GM12878 (cell line): ENCODE measurements at regions not wholly inside any gene's neighbourhood (a gene's known extent, or its start where the extent isn't known, plus 50 kb on each side); places are given as distances from the start of the nearest gene placed in this dataset.

Experiments used
- ATAC-seq: fragments of 200-7000 bp; cut with Tn5 transposase; 3 replicates; pipeline ENCODE4 v1.9.1; 2020; ENCODE audit warnings: mild to moderate bottlenecking, moderate library complexity
- BruUV-seq: library from RNA; stranded (reverse); fragments of 400-500 nt; replicated peaks from 2 replicates; lab custom pipeline; 2021; lab: Mats Ljungman, UMichigan
- CTCF ChIA-PET: fragments of 300-600 bp; sonication (Branson Sonifier 250); formaldehyde crosslinking; extraction: SDS; loops from one replicate; lab custom pipeline; 2021; ENCODE audit warnings: inconsistent platforms; lab: Yijun Ruan, JAX
- POLR2A ChIA-PET: fragments of 350-600 bp; formaldehyde crosslinking; extraction: SDS; loops from one replicate; lab custom pipeline; 2021; ENCODE audit warnings: inconsistent platforms; lab: Charles Lee
- RAD21 ChIA-PET: fragments of 300-600 bp; sonication (Branson Sonifier 250); formaldehyde crosslinking; loops from one replicate; lab custom pipeline; 2023; ENCODE audit warnings: antibody characterized with exemption; ENCODE audit not compliant: unreplicated experiment; lab: Charles Lee
- SMC1A ChIA-PET: fragments of 300-600 bp; sonication (Branson Sonifier 250); formaldehyde crosslinking; loops from one replicate; lab custom pipeline; 2023; ENCODE audit not compliant: unreplicated experiment, uncharacterized antibody; lab: Charles Lee
- DNase-seq: peaks from one replicate; pipeline ENCODE4 v3.0.0-alpha.2; 2011; ENCODE audit warnings: low read depth, low spot score
- FAIRE-seq: peaks from 3 replicates; lab custom pipeline; 2011; peaks lifted over from hg19 to GRCh38; lab: Jason Lieb, UNC
- H2AFZ ChIP-seq: 2 replicates; pipeline ENCODE4 v1.6.0; 2011; ENCODE audit warnings: low read depth, low read length, control low read depth; ENCODE audit not compliant: control insufficient read depth
- H3K27ac ChIP-seq: 2 replicates; pipeline ENCODE4 v1.5.1; 2011; ENCODE audit warnings: control low read depth; ENCODE audit not compliant: control insufficient read depth, insufficient read depth
- H3K27me3 ChIP-seq, 2 experiments: replicated peaks in 1 of 2; 2 replicates each; pipeline versions ENCODE4 v1.6.0 to v1.6.1; 2011; ENCODE audit warnings: low read length in 1 of 2; ENCODE audit not compliant: control insufficient read depth in 2 of 2, insufficient read depth in 2 of 2
- H3K36me3 ChIP-seq, 2 experiments: 2 replicates each; pipeline ENCODE4 v1.5.1; 2011; ENCODE audit warnings: low read length in 1 of 2; ENCODE audit not compliant: control insufficient read depth in 2 of 2, insufficient read depth in 2 of 2
- H3K4me1 ChIP-seq: 2 replicates; pipeline ENCODE4 v1.6.1; 2011; ENCODE audit warnings: mild to moderate bottlenecking, low read length, moderate library complexity, mixed read lengths; ENCODE audit not compliant: control insufficient read depth, insufficient read depth
- H3K4me2 ChIP-seq: 2 replicates; pipeline ENCODE4 v1.6.0; 2011; ENCODE audit warnings: control low read depth; ENCODE audit not compliant: control insufficient read depth, insufficient read depth
- H3K4me3 ChIP-seq: fragments of 200-600 bp; sonication (generic); 2 replicates; pipeline ENCODE4 v1.5.1; 2016
- H3K79me2 ChIP-seq: 2 replicates; pipeline ENCODE4 v1.6.0; 2011; ENCODE audit warnings: low read length; ENCODE audit not compliant: control insufficient read depth, insufficient read depth
- H3K9ac ChIP-seq: 2 replicates; pipeline ENCODE4 v1.8.0; 2011; ENCODE audit warnings: low read length, control low read depth, mixed read lengths; ENCODE audit not compliant: control insufficient read depth, insufficient read depth
- H3K9me3 ChIP-seq: replicated peaks from 3 replicates; pipeline ENCODE4 v1.5.1; 2011; ENCODE audit warnings: mild to moderate bottlenecking, low read length; ENCODE audit not compliant: control insufficient read depth, insufficient read depth
- H4K20me1 ChIP-seq: 2 replicates; pipeline ENCODE4 v1.6.0; 2011; ENCODE audit not compliant: control insufficient read depth, insufficient read depth
- ATF2 ChIP-seq: IDR thresholded peaks from 2 replicates; pipeline ENCODE4 v1.6.1; 2012; ENCODE audit warnings: low read length, inconsistent platforms
- ATF7 ChIP-seq: fragments of 450-650 bp; IDR thresholded peaks from 2 replicates; pipeline ENCODE4 v1.6.1; 2016; ENCODE audit warnings: low read depth, mild to moderate bottlenecking
- CBX5 ChIP-seq: sonication (generic); IDR thresholded peaks from 2 replicates; pipeline ENCODE4 v1.6.1; 2016; ENCODE audit warnings: low read depth, moderate library complexity, mild to moderate bottlenecking, inconsistent platforms
- EED ChIP-seq: sonication (generic); IDR thresholded peaks from 2 replicates; pipeline ENCODE4 v1.6.1; 2016; ENCODE audit warnings: antibody characterized with exemption, low read depth
- EGR1 ChIP-seq, 2 experiments: IDR thresholded peaks; 1 replicate in 1 of 2; 2 replicates in 1 of 2; pipeline ENCODE4 v1.6.1; 2011 to 2012; ENCODE audit warnings: low read depth in 2 of 2, low read length in 2 of 2, borderline replicate concordance in 1 of 2, mild to moderate bottlenecking in 1 of 2, moderate library complexity in 1 of 2
- ETV6 ChIP-seq, 2 experiments: fragments of 450-650 bp in 1 of 2; IDR thresholded peaks in 1 of 2; conservative IDR thresholded peaks in 1 of 2; 2 replicates each; pipeline ENCODE4 v1.6.1; 2014; ENCODE audit warnings: antibody characterized with exemption in 1 of 2, borderline replicate concordance in 1 of 2, low read depth in 1 of 2, mild to moderate bottlenecking in 1 of 2, moderate library complexity in 1 of 2
- FOS ChIP-seq: IDR thresholded peaks from 3 replicates; pipeline ENCODE4 v1.6.1; 2011; ENCODE audit warnings: borderline replicate concordance; ENCODE audit not compliant: insufficient read length; ENCODE audit errors: extremely low read depth
- JUNB ChIP-seq: IDR thresholded peaks from 2 replicates; pipeline ENCODE4 v1.6.1; 2016; ENCODE audit warnings: antibody characterized with exemption, mild to moderate bottlenecking
- JUND ChIP-seq: IDR thresholded peaks from 2 replicates; pipeline ENCODE4 v1.6.1; 2012; ENCODE audit warnings: low read depth, mild to moderate bottlenecking, low read length, improper control_type of control experiment, moderate library complexity
- MEF2A ChIP-seq: IDR thresholded peaks from 2 replicates; pipeline ENCODE4 v1.6.1; 2011; ENCODE audit warnings: low read depth, mild to moderate bottlenecking, low read length, moderate library complexity; ENCODE audit not compliant: insufficient read depth
- MTA2 ChIP-seq: fragments of 450-650 bp; IDR thresholded peaks from 2 replicates; pipeline ENCODE4 v1.6.1; 2016; ENCODE audit warnings: low read depth, mild to moderate bottlenecking, moderate library complexity
- NFYB ChIP-seq: IDR thresholded peaks from 2 replicates; pipeline ENCODE4 v1.6.1; 2011; ENCODE audit warnings: low read depth, mild to moderate bottlenecking, low read length, improper control_type of control experiment, moderate library complexity; ENCODE audit not compliant: insufficient read depth
- NRF1 ChIP-seq: conservative IDR thresholded peaks from 2 replicates; pipeline ENCODE4 v1.6.1; 2011; ENCODE audit warnings: mild to moderate bottlenecking, low read depth, low read length, improper control_type of control experiment
- PKNOX1 ChIP-seq: fragments of 450-650 bp; IDR thresholded peaks from 2 replicates; pipeline ENCODE4 v1.6.1; 2016; ENCODE audit warnings: mild to moderate bottlenecking
- RUNX3 ChIP-seq: IDR thresholded peaks from 2 replicates; pipeline ENCODE4 v1.6.1; 2012; ENCODE audit warnings: low read length, inconsistent platforms
- SPI1 ChIP-seq: IDR thresholded peaks from 2 replicates; pipeline ENCODE4 v1.6.1; 2011; ENCODE audit warnings: low read depth, mild to moderate bottlenecking, low read length, moderate library complexity, borderline replicate concordance; ENCODE audit not compliant: insufficient read depth
- SREBF1 ChIP-seq: IDR thresholded peaks from 2 replicates; pipeline ENCODE4 v1.6.1; 2012; ENCODE audit warnings: mild to moderate bottlenecking, low read length
- SREBF2 ChIP-seq: IDR thresholded peaks from 2 replicates; pipeline ENCODE4 v1.6.1; 2012; ENCODE audit warnings: mild to moderate bottlenecking, low read length
- YY1 ChIP-seq: IDR thresholded peaks from 2 replicates; pipeline ENCODE4 v1.6.1; 2011; ENCODE audit warnings: low read depth, mild to moderate bottlenecking, low read length
- ZNF24 ChIP-seq: fragments of 450-650 bp; IDR thresholded peaks from 2 replicates; pipeline ENCODE4 v1.6.1; 2017; ENCODE audit warnings: antibody characterized with exemption, mild to moderate bottlenecking
- ZNF274 ChIP-seq: IDR thresholded peaks from one replicate; pipeline ENCODE4 v1.8.0; 2011; ENCODE audit not compliant: insufficient read length, insufficient read depth
- ZZZ3 ChIP-seq: IDR thresholded peaks from 2 replicates; pipeline ENCODE4 v1.6.1; 2011; ENCODE audit warnings: low read depth; ENCODE audit not compliant: control insufficient read depth, insufficient read length
- WGBS: methylation state at CpG from one replicate; pipeline ENCODE4 v1.1.6; 2016; ENCODE audit warnings: low lambda C conversion rate; ENCODE audit not compliant: insufficient replicate concordance, insufficient coverage; ENCODE audit errors: missing lambda C conversion rate; 5-methylcytosine and 5-hydroxymethylcytosine counted together
- in situ Hi-C: fragments of 300-500 bp; cut with MboI; formaldehyde crosslinking; loops from 9 replicates; pipeline ENCODE4 v1.14.3; 2018; ENCODE audit warnings: mixed read lengths
- intact Hi-C: fragments of 100-400 bp; cut with micrococcal nuclease; formaldehyde crosslinking; loops from one replicate; pipeline ENCODE4 v1.14.2; 2022; ENCODE audit not compliant: unreplicated experiment

GRCh38 chr11:104713401-104713800 is 184.9 kb downstream of the CASP12 start (continued):
- TF ChIP-seq ATF2 = no peak

- Histone ChIP-seq H3K4me1 (no peaks in the 10 kb centered on the region), H3K4me2 (peak overlapping the region; percentile 31), H3K9me3 (no peaks in the 10 kb centered on the region), H3K4me3 (peak overlapping the region; percentile 16; the same call in 1 of the 2 replicates), H3K27ac (peak overlapping the region; percentile 35; the same call in 1 of the 2 replicates), H3K27me3 (no peaks in the 10 kb centered on the region), H2AFZ (peak overlapping the region; percentile 65), H3K79me2 (no peaks in the 10 kb centered on the region), H4K20me1 (no peaks in the 10 kb centered on the region), H3K36me3 (no peaks in the 10 kb centered on the region), H3K9ac (no peak overlapping the region)
- ATAC-seq (peak; percentile 99), DNase-seq (peak; percentile 59), FAIRE-seq (peak; percentile 81)
- BruUV-seq = no TSS peak
- in situ Hi-C loops (no loop called here), intact Hi-C loops (no loop called here)
- CTCF ChIA-PET = no interaction called here
- SMC1A ChIA-PET = no interaction called here
- POLR2A ChIA-PET = no interaction called here
- WGBS = 1% methylated on average over 4 of the region's 4 CpGs
- RAD21 ChIA-PET = no interaction called here
- TF ChIP-seq JUNB (peak; percentile 55), RUNX3 (peak; percentile 89), NRF1 (no peak), ZNF24 (no peak), ZNF274 (no peak), SPI1 (peak; percentile 68; the same call in 1 of the 2 replicates), EGR1 (IDR thresholded peaks at IDR 0.05; ENCODE audit: borderline replicate concordance in 1 of 2, low read depth in 2 of 2, low read length in 2 of 2) (peak in 1 of 2 experiments; percentile 34; a peak in 1 of 3 replicates), PKNOX1 (peak; percentile 64; the same call in 1 of the 2 replicates), MTA2 (peak; percentile 42; the same call in 1 of the 2 replicates), YY1 (peak; percentile 59; the same call in 1 of the 2 replicates), ATF7 (peak; percentile 58; the same call in 1 of the 2 replicates), CBX5 (no peak; the same call in 1 of the 2 replicates), JUND (no peak), NFYB (no peak), EED (0 out of 2 replicates have a peak, but pooled peaks have one; percentile 21), FOS (no peak), MEF2A (0 out of 2 replicates have a peak, but pooled peaks have one; percentile 39), SREBF1 (no peak), ETV6 (conservative IDR thresholded peaks at IDR 0.05 in 1 of 2, IDR thresholded peaks at IDR 0.05 in 1 of 2; ENCODE audit: borderline replicate concordance in 1 of 2, low read depth in 1 of 2) (peak in 1 of 2 experiments; percentile 99; a peak in 2 of 4 replicates), ZZZ3 (no peak), SREBF2 (no peak)
These were observed 192.6 kb downstream of the CASP12 start for GRCh38 chr11:104705490-104706190.
